NT2/D1 (cell line): ENCODE measurements at regions not wholly inside any gene's neighbourhood (a gene's known extent, or its start where the extent isn't known, plus 50 kb on each side); places are given as distances from the start of the nearest gene placed in this dataset.

Source experiments
- YY1 ChIP-seq: IDR thresholded peaks from 2 replicates; pipeline ENCODE4 v1.6.1; 2011; ENCODE audit not compliant: insufficient read length, insufficient read depth
- ZNF274 ChIP-seq: IDR thresholded peaks from 2 replicates; pipeline ENCODE4 v1.6.1; 2011; ENCODE audit warnings: mild to moderate bottlenecking, low read depth, low read length

GRCh38 chr16:79754081-79754480 lies 153.5 kb upstream of the MAF start:
- TF ChIP-seq YY1 (no peak), ZNF274 (no peak)
